H9 (cell line): ENCODE measurements at regions not wholly inside any gene's neighbourhood (a gene's known extent, or its start where the extent isn't known, plus 50 kb on each side); places are given as distances from the start of the nearest gene placed in this dataset.

Experiments
- DNase-seq: peaks from one replicate; pipeline ENCODE4 v3.0.0-alpha.2; 2017
- H2AFZ ChIP-seq: one replicate; pipeline ENCODE4 v1.6.1; 2013; ENCODE audit warnings: mild to moderate bottlenecking, low read length, control low read depth, moderate library complexity
- H2AK5ac ChIP-seq: 2 replicates; pipeline ENCODE4 v1.6.1; 2013; ENCODE audit warnings: low read length, control low read depth, mixed read lengths; ENCODE audit not compliant: insufficient read length
- H2BK120ac ChIP-seq: one replicate; pipeline ENCODE4 v1.6.1; 2013; ENCODE audit warnings: low read depth, mild to moderate bottlenecking, low read length, control low read depth, inconsistent platforms; ENCODE audit not compliant: poor library complexity, severe bottlenecking
- H2BK12ac ChIP-seq: 2 replicates; pipeline ENCODE4 v1.6.1; 2013; ENCODE audit warnings: low read length, control low read depth, mixed read lengths, low read depth; ENCODE audit not compliant: insufficient read length
- H2BK15ac ChIP-seq: 2 replicates; pipeline ENCODE4 v1.6.1; 2013; ENCODE audit warnings: low read depth, low read length, control low read depth
- H2BK20ac ChIP-seq: one replicate; pipeline ENCODE4 v1.6.1; 2013; ENCODE audit warnings: low read depth, mild to moderate bottlenecking, low read length, control low read depth, inconsistent platforms; ENCODE audit not compliant: poor library complexity, severe bottlenecking
- H2BK5ac ChIP-seq: 2 replicates; pipeline ENCODE4 v1.6.1; 2013; ENCODE audit warnings: low read length, control low read depth, mixed read lengths; ENCODE audit not compliant: insufficient read length
- H3K14ac ChIP-seq: 2 replicates; pipeline ENCODE4 v1.6.1; 2013; ENCODE audit warnings: low read length, control low read depth; ENCODE audit not compliant: insufficient read depth
- H3K18ac ChIP-seq: 2 replicates; pipeline ENCODE4 v1.6.1; 2013; ENCODE audit warnings: low read depth, mild to moderate bottlenecking, mixed read lengths, low read length, control low read depth; ENCODE audit not compliant: insufficient read length
- H3K23ac ChIP-seq: 2 replicates; pipeline ENCODE4 v1.6.1; 2013; ENCODE audit warnings: low read length, control low read depth, mixed read lengths, low read depth; ENCODE audit not compliant: insufficient read length
- H3K23me2 ChIP-seq: 2 replicates; pipeline ENCODE4 v1.6.1; 2013; ENCODE audit warnings: low read depth, mild to moderate bottlenecking, mixed read lengths, low read length, control low read depth; ENCODE audit not compliant: insufficient read length, poor library complexity, severe bottlenecking
- H3K27ac ChIP-seq: 2 replicates; pipeline ENCODE4 v1.5.1; 2013; ENCODE audit warnings: low read length, control low read depth, mixed read lengths, low read depth; ENCODE audit not compliant: insufficient read length
- H3K27me3 ChIP-seq: 2 replicates; pipeline ENCODE4 v1.6.1; 2013; ENCODE audit warnings: low read length, control low read depth, inconsistent platforms; ENCODE audit not compliant: insufficient read depth
- H3K4ac ChIP-seq: 2 replicates; pipeline ENCODE4 v1.6.1; 2013; ENCODE audit warnings: low read depth, mild to moderate bottlenecking, control low read depth, inconsistent platforms, low read length, moderate library complexity
- H3K4me1 ChIP-seq: 2 replicates; pipeline ENCODE4 v1.6.1; 2013; ENCODE audit warnings: low read length, control low read depth, inconsistent platforms; ENCODE audit not compliant: insufficient read depth
- H3K4me2 ChIP-seq: 2 replicates; pipeline ENCODE4 v1.6.1; 2013; ENCODE audit warnings: low read length, control low read depth, mixed read lengths; ENCODE audit not compliant: insufficient read length, insufficient read depth
- H3K56ac ChIP-seq: 2 replicates; pipeline ENCODE4 v1.6.1; 2013; ENCODE audit warnings: low read depth, mild to moderate bottlenecking, mixed read lengths, low read length, control low read depth; ENCODE audit not compliant: insufficient read length
- H3K79me1 ChIP-seq: 2 replicates; pipeline ENCODE4 v1.6.1; 2013; ENCODE audit warnings: low read depth, mild to moderate bottlenecking, moderate library complexity, low read length, control low read depth, inconsistent platforms; ENCODE audit not compliant: insufficient read depth, poor library complexity, severe bottlenecking
- H3K79me2 ChIP-seq: 2 replicates; pipeline ENCODE4 v1.6.1; 2013; ENCODE audit warnings: low read length, control low read depth, inconsistent platforms; ENCODE audit not compliant: insufficient read depth
- H3K9ac ChIP-seq: 2 replicates; pipeline ENCODE4 v1.6.1; 2013; ENCODE audit warnings: low read length, control low read depth, mixed read lengths; ENCODE audit not compliant: insufficient read length; ENCODE audit errors: extremely low read depth
- H3K9me3 ChIP-seq: one replicate; pipeline ENCODE4 v1.6.1; 2013; ENCODE audit warnings: low read depth, low read length, inconsistent platforms; ENCODE audit not compliant: control insufficient read depth
- H3T11ph ChIP-seq: one replicate; pipeline ENCODE4 v1.6.1; 2013; ENCODE audit warnings: mild to moderate bottlenecking, low read length, control low read depth, inconsistent platforms
- H4K20me1 ChIP-seq: one replicate; pipeline ENCODE4 v1.6.1; 2013; ENCODE audit not compliant: control insufficient read depth, insufficient read length, insufficient read depth
- H4K5ac ChIP-seq: 2 replicates; pipeline ENCODE4 v1.6.1; 2013; ENCODE audit warnings: low read depth, mild to moderate bottlenecking, mixed read lengths, low read length, control low read depth; ENCODE audit not compliant: insufficient read length
- H4K8ac ChIP-seq: replicated peaks from 2 replicates; pipeline ENCODE4 v1.6.1; 2013; ENCODE audit warnings: low read length, control low read depth, mixed read lengths, low read depth; ENCODE audit not compliant: insufficient read length
- H4K91ac ChIP-seq: 2 replicates; pipeline ENCODE4 v1.6.1; 2013; ENCODE audit warnings: low read depth, mild to moderate bottlenecking, moderate library complexity, mixed read lengths, low read length, control low read depth; ENCODE audit not compliant: insufficient read length
- H3K27ac Mint-ChIP-seq, 3 experiments: 2 replicates in 2 of 3; 3 replicates in 1 of 3; pipeline ENCODE4 v1.8.0; 2020 to 2021; ENCODE audit warnings: mixed read lengths in 3 of 3, mild to moderate bottlenecking in 1 of 3, moderate library complexity in 1 of 3
- H3K27me3 Mint-ChIP-seq: 2 replicates; pipeline ENCODE4 v1.8.0; 2021; ENCODE audit warnings: low read depth, mild to moderate bottlenecking, moderate library complexity, mixed read lengths
- H3K36me3 Mint-ChIP-seq, 3 experiments: 2 replicates in 2 of 3; 3 replicates in 1 of 3; pipeline ENCODE4 v1.8.0; 2020 to 2021; ENCODE audit warnings: low read depth in 3 of 3, mixed read lengths in 3 of 3; ENCODE audit not compliant: insufficient read depth in 1 of 3
- H3K4me1 Mint-ChIP-seq, 2 experiments: 2 replicates each; pipeline ENCODE4 v1.8.0; 2020; ENCODE audit warnings: mixed read lengths in 2 of 2
- H3K4me3 Mint-ChIP-seq, 2 experiments: 2 replicates in 1 of 2; 3 replicates in 1 of 2; pipeline ENCODE4 v1.8.0; 2020 to 2021; ENCODE audit warnings: mild to moderate bottlenecking in 2 of 2, mixed read lengths in 2 of 2, moderate library complexity in 1 of 2
- H3K9me3 Mint-ChIP-seq, 2 experiments: 2 replicates in 1 of 2; 3 replicates in 1 of 2; pipeline ENCODE4 v1.8.0; 2020; ENCODE audit warnings: mild to moderate bottlenecking in 2 of 2, mixed read lengths in 2 of 2, moderate library complexity in 1 of 2
- WGBS: extraction: QIAGEN DNeasy Blood & Tissue Kit; methylation state at CpG from one replicate; pipeline ENCODE4 v1.1.7; 2013; ENCODE audit warnings: missing lambda C conversion rate, low lambda C conversion rate, mixed read lengths; ENCODE audit not compliant: insufficient read length; ENCODE audit errors: extremely low coverage; 5-methylcytosine and 5-hydroxymethylcytosine counted together
- TF ChIP-seq, protein P1 (sequence below): fragments of 200-600 bp; sonication (generic); conservative IDR thresholded peaks from 3 replicates; pipeline ENCODE4 v1.8.0; 2021; ENCODE audit warnings: antibody characterized with exemption, mild to moderate bottlenecking

GRCh38 chr16:86716649-86717048, 138.3 kb downstream of the FOXL1 start:
- no peak overlapping the region for H2BK5ac ChIP-seq
- no peaks in the 10 kb centered on the region for H3K27me3 ChIP-seq
- no peak overlapping the region for H3K27ac Mint-ChIP-seq
- no peak overlapping the region for H2BK20ac ChIP-seq
- H3K9me3 Mint-ChIP-seq: no peaks in the 10 kb centered on the region; a peak in 1 of 5 replicates
- H3K18ac ChIP-seq: no peak overlapping the region
- H3K4me1 Mint-ChIP-seq: peaks cover 18 to 29% of the 10 kb centered on the region in 2 experiments
- H3K9ac ChIP-seq: no peak overlapping the region
- H3T11ph ChIP-seq: no peak overlapping the region
- H3K79me2 ChIP-seq: no peaks in the 10 kb centered on the region
- H3K4me1 ChIP-seq: peaks cover 4% of the 10 kb centered on the region
- H3K36me3 Mint-ChIP-seq: no peaks in the 10 kb centered on the region
- no peak overlapping the region for H4K91ac ChIP-seq
- H3K4ac ChIP-seq: no peak overlapping the region
- H4K8ac ChIP-seq: no peak overlapping the region
- H3K4me2 ChIP-seq: no peak overlapping the region
- H4K5ac ChIP-seq: no peak overlapping the region
- no peaks in the 10 kb centered on the region for H3K23me2 ChIP-seq
- no peak overlapping the region for H2BK15ac ChIP-seq
- H3K79me1 ChIP-seq: no peaks in the 10 kb centered on the region
- no peak overlapping the region for H2AK5ac ChIP-seq
- TF ChIP-seq, protein P1, sequence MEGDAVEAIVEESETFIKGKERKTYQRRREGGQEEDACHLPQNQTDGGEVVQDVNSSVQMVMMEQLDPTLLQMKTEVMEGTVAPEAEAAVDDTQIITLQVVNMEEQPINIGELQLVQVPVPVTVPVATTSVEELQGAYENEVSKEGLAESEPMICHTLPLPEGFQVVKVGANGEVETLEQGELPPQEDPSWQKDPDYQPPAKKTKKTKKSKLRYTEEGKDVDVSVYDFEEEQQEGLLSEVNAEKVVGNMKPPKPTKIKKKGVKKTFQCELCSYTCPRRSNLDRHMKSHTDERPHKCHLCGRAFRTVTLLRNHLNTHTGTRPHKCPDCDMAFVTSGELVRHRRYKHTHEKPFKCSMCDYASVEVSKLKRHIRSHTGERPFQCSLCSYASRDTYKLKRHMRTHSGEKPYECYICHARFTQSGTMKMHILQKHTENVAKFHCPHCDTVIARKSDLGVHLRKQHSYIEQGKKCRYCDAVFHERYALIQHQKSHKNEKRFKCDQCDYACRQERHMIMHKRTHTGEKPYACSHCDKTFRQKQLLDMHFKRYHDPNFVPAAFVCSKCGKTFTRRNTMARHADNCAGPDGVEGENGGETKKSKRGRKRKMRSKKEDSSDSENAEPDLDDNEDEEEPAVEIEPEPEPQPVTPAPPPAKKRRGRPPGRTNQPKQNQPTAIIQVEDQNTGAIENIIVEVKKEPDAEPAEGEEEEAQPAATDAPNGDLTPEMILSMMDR: no peak
- H3K27ac ChIP-seq: no peak overlapping the region
- H3K27me3 Mint-ChIP-seq: peaks cover 2% of the 10 kb centered on the region; the same call in 1 of the 2 replicates
- H2BK120ac ChIP-seq: no peak overlapping the region
- no peak overlapping the region for H2BK12ac ChIP-seq
- H3K56ac ChIP-seq: no peak overlapping the region
- WGBS: no CpG with 5 or more reads among the region's 9 CpGs
- H3K4me3 Mint-ChIP-seq: no peak overlapping the region
- H3K14ac ChIP-seq: no peak overlapping the region
- no peak overlapping the region for H2AFZ ChIP-seq
- no peak for DNase-seq
- H3K23ac ChIP-seq: no peak overlapping the region
- H4K20me1 ChIP-seq: no peaks in the 10 kb centered on the region
- no peaks in the 10 kb centered on the region for H3K9me3 ChIP-seq
